ENCODE measurements at regions not wholly inside any gene's neighbourhood (a gene's known extent, or its start where the extent isn't known, plus 50 kb on each side); places are given as distances from the start of the nearest gene placed in this dataset.

DNA sequence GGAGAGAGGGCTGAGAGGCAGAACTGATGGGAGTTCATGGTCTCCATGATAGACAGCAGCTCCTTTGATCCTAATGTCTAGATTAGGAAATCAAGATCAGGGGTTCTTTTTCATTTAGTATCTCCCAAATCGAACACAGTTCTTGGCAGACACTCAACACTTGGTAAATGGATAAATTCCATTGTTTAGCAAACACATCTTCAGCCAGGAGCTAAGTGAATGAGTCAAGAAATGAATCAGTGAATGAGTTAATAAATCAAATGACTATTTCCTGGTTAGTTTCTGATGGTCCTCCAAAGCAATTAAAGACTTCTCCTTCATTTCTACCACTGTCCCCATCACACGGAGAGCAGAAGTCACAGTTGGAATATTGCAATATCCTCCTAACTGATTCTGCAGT, 120.0 kb upstream of the SHISA3 start:
- no peak for TF ChIP-seq ESRRA (CRISPR knock-in tag; IDR thresholded peaks at IDR 0.05; ENCODE audit: borderline replicate concordance)
- TF ChIP-seq GTF2I (CRISPR knock-in tag; conservative IDR thresholded peaks at IDR 0.05) = no peak
- no peak for TF ChIP-seq FOXP1 (CRISPR knock-in tag; IDR thresholded peaks at IDR 0.05; ENCODE audit: borderline replicate concordance)
- ATAC-seq = no peak
- Mint-ChIP-seq H3K36me3 (peaks cover 12% of the 10 kb centered on the region), H3K27ac (no peak overlapping the region), H3K4me1 (peaks cover 31% of the 10 kb centered on the region), H3K4me3 (no peak overlapping the region), H3K27me3 (ENCODE audit: low read depth) (no peaks in the 10 kb centered on the region), H3K9me3 (peaks cover 17% of the 10 kb centered on the region)
- ChIA-PET POLR2A (interaction anchor here (0.5 to 1.0 kb wide), 2 partner anchors 18 to 206 kb away, joined by 3 to 6 read pairs; no protein-coding TSS in a partner anchor), CTCF (interaction anchor here (0.8 kb wide), 1 partner anchor 64 kb away, joined by 3 read pairs; no protein-coding TSS in a partner anchor)
- DNase-seq (ENCODE audit: low spot score) = no peak

DNA sequence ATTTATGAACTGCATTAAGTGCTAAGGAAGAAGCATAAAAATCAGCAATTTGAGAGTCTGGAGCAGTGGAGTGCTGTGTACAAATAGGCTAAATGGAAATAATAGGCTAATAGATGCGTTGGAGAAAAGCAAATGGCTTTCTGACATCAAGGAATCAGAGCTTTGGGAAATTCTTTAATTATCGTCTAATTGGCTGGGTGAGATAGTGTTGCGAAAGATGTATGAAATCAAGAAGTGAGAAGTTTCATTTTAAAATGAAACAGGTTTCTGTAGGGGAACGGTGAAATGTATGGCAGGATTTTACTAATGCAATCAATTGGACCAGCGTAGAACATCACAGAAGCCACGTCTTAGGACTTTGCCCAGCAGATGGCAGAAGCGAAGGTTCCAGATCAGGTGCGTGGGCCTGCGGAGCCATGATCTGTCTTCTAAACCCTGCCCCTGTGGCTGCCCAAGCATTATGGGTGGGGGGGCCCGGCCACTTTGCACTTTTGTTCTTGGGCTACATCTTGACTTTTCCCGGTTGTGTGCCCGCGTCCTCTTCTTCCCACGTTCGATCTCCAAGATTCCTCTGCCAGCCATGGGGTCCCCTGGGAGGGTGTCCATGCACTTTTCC, 118.5 kb upstream of the SHISA3 start:
- H3K9me3 Mint-ChIP-seq = peaks cover 11% of the 10 kb centered on the region
- H3K27ac Mint-ChIP-seq = no peak overlapping the region
- POLR2A ChIA-PET = interaction anchor here (0.6 kb wide), 1 partner anchor 39 kb away, joined by 3 read pairs; no protein-coding TSS in a partner anchor
- ATAC-seq (peak; percentile 39), DNase-seq (ENCODE audit: low spot score) (peak; percentile 31)
- CTCF ChIA-PET = no interaction called here
- H3K4me1 Mint-ChIP-seq = peaks cover 30% of the 10 kb centered on the region
- peaks cover 3% of the 10 kb centered on the region; the same call in 1 of the 2 replicates for H3K27me3 Mint-ChIP-seq (ENCODE audit: low read depth)
- TF ChIP-seq NR1H2 (CRISPR knock-in tag; IDR thresholded peaks at IDR 0.05) (no peak), ETV6 (CRISPR knock-in tag; IDR thresholded peaks at IDR 0.05) (no peak), GRHL2 (CRISPR knock-in tag; IDR thresholded peaks at IDR 0.05; ENCODE audit: insufficient replicate concordance, severe bottlenecking) (no peak), SP1 (CRISPR knock-in tag; conservative IDR thresholded peaks at IDR 0.05) (no peak)
- TF ChIP-seq, protein P1, sequence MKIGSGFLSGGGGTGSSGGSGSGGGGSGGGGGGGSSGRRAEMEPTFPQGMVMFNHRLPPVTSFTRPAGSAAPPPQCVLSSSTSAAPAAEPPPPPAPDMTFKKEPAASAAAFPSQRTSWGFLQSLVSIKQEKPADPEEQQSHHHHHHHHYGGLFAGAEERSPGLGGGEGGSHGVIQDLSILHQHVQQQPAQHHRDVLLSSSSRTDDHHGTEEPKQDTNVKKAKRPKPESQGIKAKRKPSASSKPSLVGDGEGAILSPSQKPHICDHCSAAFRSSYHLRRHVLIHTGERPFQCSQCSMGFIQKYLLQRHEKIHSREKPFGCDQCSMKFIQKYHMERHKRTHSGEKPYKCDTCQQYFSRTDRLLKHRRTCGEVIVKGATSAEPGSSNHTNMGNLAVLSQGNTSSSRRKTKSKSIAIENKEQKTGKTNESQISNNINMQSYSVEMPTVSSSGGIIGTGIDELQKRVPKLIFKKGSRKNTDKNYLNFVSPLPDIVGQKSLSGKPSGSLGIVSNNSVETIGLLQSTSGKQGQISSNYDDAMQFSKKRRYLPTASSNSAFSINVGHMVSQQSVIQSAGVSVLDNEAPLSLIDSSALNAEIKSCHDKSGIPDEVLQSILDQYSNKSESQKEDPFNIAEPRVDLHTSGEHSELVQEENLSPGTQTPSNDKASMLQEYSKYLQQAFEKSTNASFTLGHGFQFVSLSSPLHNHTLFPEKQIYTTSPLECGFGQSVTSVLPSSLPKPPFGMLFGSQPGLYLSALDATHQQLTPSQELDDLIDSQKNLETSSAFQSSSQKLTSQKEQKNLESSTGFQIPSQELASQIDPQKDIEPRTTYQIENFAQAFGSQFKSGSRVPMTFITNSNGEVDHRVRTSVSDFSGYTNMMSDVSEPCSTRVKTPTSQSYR (CRISPR knock-in tag; IDR thresholded peaks at IDR 0.05) = no peak
- no peak overlapping the region for H3K4me3 Mint-ChIP-seq
- H3K36me3 Mint-ChIP-seq = peaks cover 7% of the 10 kb centered on the region

DNA sequence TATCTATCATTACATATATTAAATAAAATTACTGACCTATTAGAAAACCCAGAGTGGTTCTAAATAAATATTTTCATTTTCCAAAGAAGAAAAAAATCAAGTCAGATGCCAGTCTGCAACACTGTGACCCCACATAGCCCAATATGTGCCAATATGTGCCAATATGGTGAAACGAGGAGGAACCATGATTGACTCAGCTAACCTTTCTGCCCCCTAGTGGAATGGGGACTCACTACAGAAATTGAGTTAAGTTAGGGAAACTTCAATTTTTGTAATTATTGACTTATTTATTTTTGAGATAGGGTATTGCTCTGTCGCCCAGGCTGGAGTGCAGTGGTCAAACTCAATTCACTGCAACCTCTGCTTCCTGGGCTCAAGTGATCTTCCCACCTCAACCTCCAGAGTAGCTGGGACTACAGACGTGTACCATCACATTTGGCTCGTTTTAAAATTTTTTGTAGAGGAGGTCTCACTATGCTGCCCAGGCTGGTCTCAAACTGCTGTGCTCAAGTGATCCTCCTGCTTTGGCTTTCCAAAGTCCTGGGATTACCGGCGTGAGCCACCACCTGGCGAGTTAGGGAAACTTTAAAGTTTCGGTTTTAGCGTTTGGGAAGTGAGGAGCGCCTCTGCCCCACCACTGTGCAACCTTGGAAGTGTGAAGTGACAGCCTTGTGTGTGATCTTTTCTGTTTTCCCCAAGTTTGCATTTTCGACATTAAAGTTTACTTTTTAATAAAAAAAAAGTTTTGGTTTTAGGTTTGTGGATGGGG, 116.8 kb upstream of the SHISA3 start:
- Mint-ChIP-seq H3K36me3 (peaks cover 2% of the 10 kb centered on the region), H3K9me3 (peaks cover 2% of the 10 kb centered on the region; the same call in 1 of the 2 replicates), H3K27ac (no peak overlapping the region; the same call in 1 of the 2 replicates), H3K4me1 (peaks cover 27% of the 10 kb centered on the region), H3K27me3 (ENCODE audit: low read depth) (peaks cover 3% of the 10 kb centered on the region; the same call in 1 of the 2 replicates), H3K4me3 (no peak overlapping the region)
- ChIA-PET CTCF (interaction anchor here (0.5 to 4.0 kb wide), 16 partner anchors 13 to 1380 kb away, joined by 3 to 28 read pairs (median 4); partner anchors contain the start of gene SHISA3), POLR2A (no interaction called here)
- DNase-seq (ENCODE audit: low spot score) = peak; percentile 35
- TF ChIP-seq ZNF121 (CRISPR knock-in tag; IDR thresholded peaks at IDR 0.05) = peak; percentile 99
- TF ChIP-seq, protein P2, sequence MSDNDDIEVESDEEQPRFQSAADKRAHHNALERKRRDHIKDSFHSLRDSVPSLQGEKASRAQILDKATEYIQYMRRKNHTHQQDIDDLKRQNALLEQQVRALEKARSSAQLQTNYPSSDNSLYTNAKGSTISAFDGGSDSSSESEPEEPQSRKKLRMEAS (CRISPR knock-in tag; IDR thresholded peaks at IDR 0.05) = no peak
- peak; percentile 18; the same call in 1 of the 2 replicates for ATAC-seq

DNA sequence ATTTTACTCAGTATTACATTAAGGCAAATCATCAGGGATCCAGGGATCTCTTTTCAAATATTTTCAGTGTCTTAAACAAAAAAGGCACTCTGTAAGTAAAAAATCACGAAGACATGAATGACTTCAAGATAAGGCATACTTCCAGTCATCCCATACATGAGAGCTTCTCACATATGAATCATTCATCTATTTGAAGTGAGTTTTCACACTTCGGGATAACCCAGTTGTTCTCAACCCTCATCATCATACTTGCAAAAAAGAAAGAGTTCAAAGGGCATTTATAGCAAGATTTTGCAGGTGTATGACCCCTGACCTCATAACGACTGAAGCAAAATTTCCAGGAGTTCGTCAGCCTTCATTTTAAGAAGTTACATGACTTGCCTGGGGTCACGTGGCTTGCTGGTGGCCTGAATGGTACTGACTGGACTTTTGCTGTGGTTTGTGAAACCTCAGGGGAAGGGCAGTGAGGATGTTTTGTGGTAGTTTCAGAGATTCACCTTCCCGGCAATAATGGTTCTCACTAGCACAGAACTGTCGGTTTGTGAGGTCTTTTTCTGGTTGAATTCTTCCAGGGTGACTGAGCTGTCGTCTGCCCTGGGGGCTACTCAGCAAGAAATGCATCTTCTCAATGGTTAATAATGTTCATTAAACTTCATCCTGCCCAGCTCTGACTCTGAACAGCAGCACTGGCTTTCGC, 115.8 kb upstream of the SHISA3 start:
- peaks cover 3% of the 10 kb centered on the region for H3K36me3 Mint-ChIP-seq
- CTCF ChIA-PET = interaction anchor here (0.6 to 4.0 kb wide), 6 partner anchors 12 to 238 kb away, joined by 3 to 28 read pairs (median 4); no protein-coding TSS in a partner anchor
- H3K27ac Mint-ChIP-seq = no peak overlapping the region
- DNase-seq (ENCODE audit: low spot score) = no peak
- H3K4me3 Mint-ChIP-seq = no peak overlapping the region
- ATAC-seq = peak; percentile 38
- TF ChIP-seq, protein P1 (CRISPR knock-in tag; IDR thresholded peaks at IDR 0.05) = no peak
- TF ChIP-seq JAZF1 (CRISPR knock-in tag; IDR thresholded peaks at IDR 0.05) = no peak
- TF ChIP-seq, protein P3, sequence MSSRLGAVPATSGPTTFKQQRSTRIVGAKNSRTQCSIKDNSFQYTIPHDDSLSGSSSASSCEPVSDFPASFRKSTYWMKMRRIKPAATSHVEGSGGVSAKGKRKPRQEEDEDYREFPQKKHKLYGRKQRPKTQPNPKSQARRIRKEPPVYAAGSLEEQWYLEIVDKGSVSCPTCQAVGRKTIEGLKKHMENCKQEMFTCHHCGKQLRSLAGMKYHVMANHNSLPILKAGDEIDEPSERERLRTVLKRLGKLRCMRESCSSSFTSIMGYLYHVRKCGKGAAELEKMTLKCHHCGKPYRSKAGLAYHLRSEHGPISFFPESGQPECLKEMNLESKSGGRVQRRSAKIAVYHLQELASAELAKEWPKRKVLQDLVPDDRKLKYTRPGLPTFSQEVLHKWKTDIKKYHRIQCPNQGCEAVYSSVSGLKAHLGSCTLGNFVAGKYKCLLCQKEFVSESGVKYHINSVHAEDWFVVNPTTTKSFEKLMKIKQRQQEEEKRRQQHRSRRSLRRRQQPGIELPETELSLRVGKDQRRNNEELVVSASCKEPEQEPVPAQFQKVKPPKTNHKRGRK (CRISPR knock-in tag; IDR thresholded peaks at IDR 0.05; ENCODE audit: borderline replicate concordance) = no peak
- TF ChIP-seq, protein P4, sequence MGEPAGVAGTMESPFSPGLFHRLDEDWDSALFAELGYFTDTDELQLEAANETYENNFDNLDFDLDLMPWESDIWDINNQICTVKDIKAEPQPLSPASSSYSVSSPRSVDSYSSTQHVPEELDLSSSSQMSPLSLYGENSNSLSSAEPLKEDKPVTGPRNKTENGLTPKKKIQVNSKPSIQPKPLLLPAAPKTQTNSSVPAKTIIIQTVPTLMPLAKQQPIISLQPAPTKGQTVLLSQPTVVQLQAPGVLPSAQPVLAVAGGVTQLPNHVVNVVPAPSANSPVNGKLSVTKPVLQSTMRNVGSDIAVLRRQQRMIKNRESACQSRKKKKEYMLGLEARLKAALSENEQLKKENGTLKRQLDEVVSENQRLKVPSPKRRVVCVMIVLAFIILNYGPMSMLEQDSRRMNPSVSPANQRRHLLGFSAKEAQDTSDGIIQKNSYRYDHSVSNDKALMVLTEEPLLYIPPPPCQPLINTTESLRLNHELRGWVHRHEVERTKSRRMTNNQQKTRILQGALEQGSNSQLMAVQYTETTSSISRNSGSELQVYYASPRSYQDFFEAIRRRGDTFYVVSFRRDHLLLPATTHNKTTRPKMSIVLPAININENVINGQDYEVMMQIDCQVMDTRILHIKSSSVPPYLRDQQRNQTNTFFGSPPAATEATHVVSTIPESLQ (CRISPR knock-in tag; IDR thresholded peaks at IDR 0.05) = no peak
- no peak for TF ChIP-seq MXD4 (CRISPR knock-in tag; IDR thresholded peaks at IDR 0.05; ENCODE audit: borderline replicate concordance)
- no peak for TF ChIP-seq IRF2 (CRISPR knock-in tag; IDR thresholded peaks at IDR 0.05; ENCODE audit: borderline replicate concordance, low read depth)
- peaks cover 34% of the 10 kb centered on the region for H3K4me1 Mint-ChIP-seq
- H3K27me3 Mint-ChIP-seq (ENCODE audit: low read depth) = peaks cover 3% of the 10 kb centered on the region; the same call in 1 of the 2 replicates
- H3K9me3 Mint-ChIP-seq = peaks cover 3% of the 10 kb centered on the region; the same call in 1 of the 2 replicates
- POLR2A ChIA-PET = no interaction called here

Measured in WTC11 (cell line).